ENCODE measurements at regions not wholly inside any gene's neighbourhood (a gene's known extent, or its start where the extent isn't known, plus 50 kb on each side); places are given as distances from the start of the nearest gene placed in this dataset.
"Not testable (repeated sequence)": the region's sequence is repeated elsewhere in the genome, so short reads cannot be mapped to it uniquely, and the experiment has no call there.

- DNase-seq (ENCODE audit: low read depth in 4 of 4, low spot score in 2 of 4): no peak
These were observed 108.7 kb downstream of the SUCLA2 start for GRCh38 chr13:47892374-47892773.

GRCh38 chr13:47890146-47890814 lies 110.8 kb downstream of the SUCLA2 start:
- no peak for DNase-seq (ENCODE audit: low read depth in 4 of 4, low spot score in 2 of 4)

GRCh38 chr13:47886314-47886713 lies 114.8 kb downstream of the SUCLA2 start:
- DNase-seq (ENCODE audit: low read depth in 4 of 4, low spot score in 2 of 4): no peak

- no peak for DNase-seq (ENCODE audit: low read depth in 4 of 4, low spot score in 2 of 4)
These were observed 125.9 kb downstream of the SUCLA2 start for GRCh38 chr13:47875201-47875600.

- not testable (repeated sequence) for DNase-seq (ENCODE audit: low read depth in 4 of 4, low spot score in 2 of 4)
These were observed 127.1 kb downstream of the SUCLA2 start for GRCh38 chr13:47873987-47874386.

- DNase-seq (ENCODE audit: low read depth in 4 of 4, low spot score in 2 of 4): not testable (repeated sequence)
These were observed 127.8 kb downstream of the SUCLA2 start for GRCh38 chr13:47873319-47873718.

GRCh38 chr13:47869776-47870175 lies 131.3 kb downstream of the SUCLA2 start:
- no peak for DNase-seq (ENCODE audit: low read depth in 4 of 4, low spot score in 2 of 4)

- DNase-seq (ENCODE audit: low read depth in 4 of 4, low spot score in 2 of 4): no peak
These were observed 135.2 kb downstream of the SUCLA2 start for GRCh38 chr13:47865883-47866282.

- DNase-seq (ENCODE audit: low read depth in 4 of 4, low spot score in 2 of 4): no peak
These were observed 138.2 kb downstream of the SUCLA2 start for GRCh38 chr13:47862841-47863240.

- DNase-seq (ENCODE audit: low read depth in 4 of 4, low spot score in 2 of 4): no peak
These were observed 141.9 kb downstream of the SUCLA2 start for GRCh38 chr13:47859165-47859564.

GRCh38 chr13:47858042-47859025 lies 142.7 kb downstream of the SUCLA2 start:
- DNase-seq (ENCODE audit: low read depth in 4 of 4, low spot score in 2 of 4): no peak

- DNase-seq (ENCODE audit: low read depth in 4 of 4, low spot score in 2 of 4): no peak
These were observed 147.8 kb downstream of the SUCLA2 start for GRCh38 chr13:47853236-47853635.

- no peak for DNase-seq (ENCODE audit: low read depth in 4 of 4, low spot score in 2 of 4)
These were observed 154.2 kb downstream of the SUCLA2 start for GRCh38 chr13:47846886-47847285.

GRCh38 chr13:47845981-47846380 lies 155.1 kb downstream of the SUCLA2 start:
- DNase-seq (ENCODE audit: low read depth in 4 of 4, low spot score in 2 of 4): no peak

GRCh38 chr13:47843005-47843404 lies 158.1 kb downstream of the SUCLA2 start:
- DNase-seq (ENCODE audit: low read depth in 4 of 4, low spot score in 2 of 4): peak in 2 of 4 donors; percentile 14 to 38

GRCh38 chr13:47841151-47841550 lies 159.9 kb downstream of the SUCLA2 start:
- no peak for DNase-seq (ENCODE audit: low read depth in 4 of 4, low spot score in 2 of 4)

GRCh38 chr13:47837906-47838305 lies 163.2 kb downstream of the SUCLA2 start:
- no peak for DNase-seq (ENCODE audit: low read depth in 4 of 4, low spot score in 2 of 4)

- no peak for DNase-seq (ENCODE audit: low read depth in 4 of 4, low spot score in 2 of 4)
These were observed 163.8 kb downstream of the SUCLA2 start for GRCh38 chr13:47837104-47837880.

- no peak for DNase-seq (ENCODE audit: low read depth in 4 of 4, low spot score in 2 of 4)
These were observed 165.4 kb downstream of the SUCLA2 start for GRCh38 chr13:47835470-47836228.

- DNase-seq (ENCODE audit: low read depth in 4 of 4, low spot score in 2 of 4): no peak
These were observed 168.6 kb downstream of the SUCLA2 start for GRCh38 chr13:47832458-47832972.

Measured in left renal cortex interstitium (tissue), 4 donors.